H9 (cell line): ENCODE measurements at regions not wholly inside any gene's neighbourhood (a gene's known extent, or its start where the extent isn't known, plus 50 kb on each side); places are given as distances from the start of the nearest gene placed in this dataset.

Experiments used
- DNase-seq: peaks from one replicate; pipeline ENCODE4 v3.0.0-alpha.2; 2017
- H2AFZ ChIP-seq: one replicate; pipeline ENCODE4 v1.6.1; 2013; ENCODE audit warnings: mild to moderate bottlenecking, low read length, control low read depth, moderate library complexity
- H2AK5ac ChIP-seq: 2 replicates; pipeline ENCODE4 v1.6.1; 2013; ENCODE audit warnings: low read length, control low read depth, mixed read lengths; ENCODE audit not compliant: insufficient read length
- H2BK120ac ChIP-seq: one replicate; pipeline ENCODE4 v1.6.1; 2013; ENCODE audit warnings: low read depth, mild to moderate bottlenecking, low read length, control low read depth, inconsistent platforms; ENCODE audit not compliant: poor library complexity, severe bottlenecking
- H2BK12ac ChIP-seq: 2 replicates; pipeline ENCODE4 v1.6.1; 2013; ENCODE audit warnings: low read length, control low read depth, mixed read lengths, low read depth; ENCODE audit not compliant: insufficient read length
- H2BK15ac ChIP-seq: 2 replicates; pipeline ENCODE4 v1.6.1; 2013; ENCODE audit warnings: low read depth, low read length, control low read depth
- H2BK20ac ChIP-seq: one replicate; pipeline ENCODE4 v1.6.1; 2013; ENCODE audit warnings: low read depth, mild to moderate bottlenecking, low read length, control low read depth, inconsistent platforms; ENCODE audit not compliant: poor library complexity, severe bottlenecking
- H2BK5ac ChIP-seq: 2 replicates; pipeline ENCODE4 v1.6.1; 2013; ENCODE audit warnings: low read length, control low read depth, mixed read lengths; ENCODE audit not compliant: insufficient read length
- H3K14ac ChIP-seq: 2 replicates; pipeline ENCODE4 v1.6.1; 2013; ENCODE audit warnings: low read length, control low read depth; ENCODE audit not compliant: insufficient read depth
- H3K18ac ChIP-seq: 2 replicates; pipeline ENCODE4 v1.6.1; 2013; ENCODE audit warnings: low read depth, mild to moderate bottlenecking, mixed read lengths, low read length, control low read depth; ENCODE audit not compliant: insufficient read length
- H3K23ac ChIP-seq: 2 replicates; pipeline ENCODE4 v1.6.1; 2013; ENCODE audit warnings: low read length, control low read depth, mixed read lengths, low read depth; ENCODE audit not compliant: insufficient read length
- H3K23me2 ChIP-seq: 2 replicates; pipeline ENCODE4 v1.6.1; 2013; ENCODE audit warnings: low read depth, mild to moderate bottlenecking, mixed read lengths, low read length, control low read depth; ENCODE audit not compliant: insufficient read length, poor library complexity, severe bottlenecking
- H3K27ac ChIP-seq: 2 replicates; pipeline ENCODE4 v1.5.1; 2013; ENCODE audit warnings: low read length, control low read depth, mixed read lengths, low read depth; ENCODE audit not compliant: insufficient read length
- H3K27me3 ChIP-seq: 2 replicates; pipeline ENCODE4 v1.6.1; 2013; ENCODE audit warnings: low read length, control low read depth, inconsistent platforms; ENCODE audit not compliant: insufficient read depth
- H3K4ac ChIP-seq: 2 replicates; pipeline ENCODE4 v1.6.1; 2013; ENCODE audit warnings: low read depth, mild to moderate bottlenecking, control low read depth, inconsistent platforms, low read length, moderate library complexity
- H3K4me1 ChIP-seq: 2 replicates; pipeline ENCODE4 v1.6.1; 2013; ENCODE audit warnings: low read length, control low read depth, inconsistent platforms; ENCODE audit not compliant: insufficient read depth
- H3K4me2 ChIP-seq: 2 replicates; pipeline ENCODE4 v1.6.1; 2013; ENCODE audit warnings: low read length, control low read depth, mixed read lengths; ENCODE audit not compliant: insufficient read length, insufficient read depth
- H3K56ac ChIP-seq: 2 replicates; pipeline ENCODE4 v1.6.1; 2013; ENCODE audit warnings: low read depth, mild to moderate bottlenecking, mixed read lengths, low read length, control low read depth; ENCODE audit not compliant: insufficient read length
- H3K79me1 ChIP-seq: 2 replicates; pipeline ENCODE4 v1.6.1; 2013; ENCODE audit warnings: low read depth, mild to moderate bottlenecking, moderate library complexity, low read length, control low read depth, inconsistent platforms; ENCODE audit not compliant: insufficient read depth, poor library complexity, severe bottlenecking
- H3K79me2 ChIP-seq: 2 replicates; pipeline ENCODE4 v1.6.1; 2013; ENCODE audit warnings: low read length, control low read depth, inconsistent platforms; ENCODE audit not compliant: insufficient read depth
- H3K9ac ChIP-seq: 2 replicates; pipeline ENCODE4 v1.6.1; 2013; ENCODE audit warnings: low read length, control low read depth, mixed read lengths; ENCODE audit not compliant: insufficient read length; ENCODE audit errors: extremely low read depth
- H3K9me3 ChIP-seq: one replicate; pipeline ENCODE4 v1.6.1; 2013; ENCODE audit warnings: low read depth, low read length, inconsistent platforms; ENCODE audit not compliant: control insufficient read depth
- H3T11ph ChIP-seq: one replicate; pipeline ENCODE4 v1.6.1; 2013; ENCODE audit warnings: mild to moderate bottlenecking, low read length, control low read depth, inconsistent platforms
- H4K20me1 ChIP-seq: one replicate; pipeline ENCODE4 v1.6.1; 2013; ENCODE audit not compliant: control insufficient read depth, insufficient read length, insufficient read depth
- H4K5ac ChIP-seq: 2 replicates; pipeline ENCODE4 v1.6.1; 2013; ENCODE audit warnings: low read depth, mild to moderate bottlenecking, mixed read lengths, low read length, control low read depth; ENCODE audit not compliant: insufficient read length
- H4K8ac ChIP-seq: replicated peaks from 2 replicates; pipeline ENCODE4 v1.6.1; 2013; ENCODE audit warnings: low read length, control low read depth, mixed read lengths, low read depth; ENCODE audit not compliant: insufficient read length
- H4K91ac ChIP-seq: 2 replicates; pipeline ENCODE4 v1.6.1; 2013; ENCODE audit warnings: low read depth, mild to moderate bottlenecking, moderate library complexity, mixed read lengths, low read length, control low read depth; ENCODE audit not compliant: insufficient read length
- H3K27ac Mint-ChIP-seq, 3 experiments: 2 replicates in 2 of 3; 3 replicates in 1 of 3; pipeline ENCODE4 v1.8.0; 2020 to 2021; ENCODE audit warnings: mixed read lengths in 3 of 3, mild to moderate bottlenecking in 1 of 3, moderate library complexity in 1 of 3
- H3K27me3 Mint-ChIP-seq: 2 replicates; pipeline ENCODE4 v1.8.0; 2021; ENCODE audit warnings: low read depth, mild to moderate bottlenecking, moderate library complexity, mixed read lengths
- H3K36me3 Mint-ChIP-seq, 3 experiments: 2 replicates in 2 of 3; 3 replicates in 1 of 3; pipeline ENCODE4 v1.8.0; 2020 to 2021; ENCODE audit warnings: low read depth in 3 of 3, mixed read lengths in 3 of 3; ENCODE audit not compliant: insufficient read depth in 1 of 3
- H3K4me1 Mint-ChIP-seq, 2 experiments: 2 replicates each; pipeline ENCODE4 v1.8.0; 2020; ENCODE audit warnings: mixed read lengths in 2 of 2
- H3K4me3 Mint-ChIP-seq, 2 experiments: 2 replicates in 1 of 2; 3 replicates in 1 of 2; pipeline ENCODE4 v1.8.0; 2020 to 2021; ENCODE audit warnings: mild to moderate bottlenecking in 2 of 2, mixed read lengths in 2 of 2, moderate library complexity in 1 of 2
- H3K9me3 Mint-ChIP-seq, 2 experiments: 2 replicates in 1 of 2; 3 replicates in 1 of 2; pipeline ENCODE4 v1.8.0; 2020; ENCODE audit warnings: mild to moderate bottlenecking in 2 of 2, mixed read lengths in 2 of 2, moderate library complexity in 1 of 2
- WGBS: extraction: QIAGEN DNeasy Blood & Tissue Kit; methylation state at CpG from one replicate; pipeline ENCODE4 v1.1.7; 2013; ENCODE audit warnings: missing lambda C conversion rate, low lambda C conversion rate, mixed read lengths; ENCODE audit not compliant: insufficient read length; ENCODE audit errors: extremely low coverage; 5-methylcytosine and 5-hydroxymethylcytosine counted together
- TF ChIP-seq, protein P1 (sequence below): fragments of 200-600 bp; sonication (generic); conservative IDR thresholded peaks from 3 replicates; pipeline ENCODE4 v1.8.0; 2021; ENCODE audit warnings: antibody characterized with exemption, mild to moderate bottlenecking

GRCh38 chr16:66240631-66241395 lies 125.7 kb upstream of the CDH5 start:
- H3K4me2 ChIP-seq: no peak overlapping the region
- no peak overlapping the region for H3K14ac ChIP-seq
- H3K79me2 ChIP-seq: no peaks in the 10 kb centered on the region
- no peak overlapping the region for H4K8ac ChIP-seq
- H3K4me1 Mint-ChIP-seq: peaks cover 4 to 5% of the 10 kb centered on the region in 2 experiments; a peak in 3 of 4 replicates
- peak overlapping the region; percentile 50 for H3K56ac ChIP-seq
- no peak overlapping the region for H4K91ac ChIP-seq
- no peaks in the 10 kb centered on the region for H3K27me3 ChIP-seq
- no peaks in the 10 kb centered on the region for H3K79me1 ChIP-seq
- H3T11ph ChIP-seq: no peak overlapping the region
- H3K27me3 Mint-ChIP-seq: peaks cover 5% of the 10 kb centered on the region; the same call in 1 of the 2 replicates
- WGBS: no CpG with 5 or more reads among the region's 8 CpGs
- no peak overlapping the region for H3K27ac Mint-ChIP-seq
- TF ChIP-seq, protein P1, sequence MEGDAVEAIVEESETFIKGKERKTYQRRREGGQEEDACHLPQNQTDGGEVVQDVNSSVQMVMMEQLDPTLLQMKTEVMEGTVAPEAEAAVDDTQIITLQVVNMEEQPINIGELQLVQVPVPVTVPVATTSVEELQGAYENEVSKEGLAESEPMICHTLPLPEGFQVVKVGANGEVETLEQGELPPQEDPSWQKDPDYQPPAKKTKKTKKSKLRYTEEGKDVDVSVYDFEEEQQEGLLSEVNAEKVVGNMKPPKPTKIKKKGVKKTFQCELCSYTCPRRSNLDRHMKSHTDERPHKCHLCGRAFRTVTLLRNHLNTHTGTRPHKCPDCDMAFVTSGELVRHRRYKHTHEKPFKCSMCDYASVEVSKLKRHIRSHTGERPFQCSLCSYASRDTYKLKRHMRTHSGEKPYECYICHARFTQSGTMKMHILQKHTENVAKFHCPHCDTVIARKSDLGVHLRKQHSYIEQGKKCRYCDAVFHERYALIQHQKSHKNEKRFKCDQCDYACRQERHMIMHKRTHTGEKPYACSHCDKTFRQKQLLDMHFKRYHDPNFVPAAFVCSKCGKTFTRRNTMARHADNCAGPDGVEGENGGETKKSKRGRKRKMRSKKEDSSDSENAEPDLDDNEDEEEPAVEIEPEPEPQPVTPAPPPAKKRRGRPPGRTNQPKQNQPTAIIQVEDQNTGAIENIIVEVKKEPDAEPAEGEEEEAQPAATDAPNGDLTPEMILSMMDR: no peak
- no peaks in the 10 kb centered on the region for H3K9me3 ChIP-seq
- no peak for DNase-seq
- no peak overlapping the region for H2BK12ac ChIP-seq
- no peaks in the 10 kb centered on the region for H3K4me1 ChIP-seq
- H2BK15ac ChIP-seq: no peak overlapping the region
- no peak overlapping the region for H3K4ac ChIP-seq
- H2BK5ac ChIP-seq: no peak overlapping the region
- H3K9ac ChIP-seq: no peak overlapping the region
- no peak overlapping the region for H2BK120ac ChIP-seq
- H2AFZ ChIP-seq: no peak overlapping the region
- H4K20me1 ChIP-seq: no peaks in the 10 kb centered on the region
- H3K9me3 Mint-ChIP-seq: peaks cover 0 to 4% of the 10 kb centered on the region in 2 experiments; a peak in 2 of 5 replicates
- no peak overlapping the region for H2BK20ac ChIP-seq
- H3K4me3 Mint-ChIP-seq: no peak overlapping the region
- no peak overlapping the region for H3K27ac ChIP-seq
- no peak overlapping the region for H2AK5ac ChIP-seq
- no peak overlapping the region for H3K23ac ChIP-seq
- no peaks in the 10 kb centered on the region for H3K36me3 Mint-ChIP-seq
- no peaks in the 10 kb centered on the region for H3K23me2 ChIP-seq
- H3K18ac ChIP-seq: no peak overlapping the region
- no peak overlapping the region for H4K5ac ChIP-seq
